WTC11 (cell line): ENCODE measurements at regions not wholly inside any gene's neighbourhood (a gene's known extent, or its start where the extent isn't known, plus 50 kb on each side); places are given as distances from the start of the nearest gene placed in this dataset.

Experiments used
- RORB ChIP-seq: fragments of 250-450 bp; sonication (Bioruptor Pico); IDR thresholded peaks from 2 replicates; pipeline ENCODE4 v1.9.0; 2021; ENCODE audit warnings: mild to moderate bottlenecking
- TCF7 ChIP-seq: sonication (generic); formaldehyde crosslinking; IDR thresholded peaks from 2 replicates; pipeline ENCODE4 v1.8.0; 2022; ENCODE audit warnings: mild to moderate bottlenecking, low read depth, missing genetic modification reagents, moderate library complexity
- TEAD4 ChIP-seq: sonication (generic); formaldehyde crosslinking; IDR thresholded peaks from 2 replicates; pipeline ENCODE4 v1.8.0; 2022; ENCODE audit warnings: mild to moderate bottlenecking, missing genetic modification reagents
- ZNF416 ChIP-seq: fragments of 250-450 bp; sonication (Bioruptor Pico); IDR thresholded peaks from 2 replicates; pipeline ENCODE4 v1.9.0; 2021; ENCODE audit warnings: mild to moderate bottlenecking, inconsistent platforms
- ZNF423 ChIP-seq: fragments of 250-450 bp; sonication (Bioruptor Pico); IDR thresholded peaks from 2 replicates; pipeline ENCODE4 v2.1.2; 2022; ENCODE audit warnings: mild to moderate bottlenecking, moderate library complexity
- TF ChIP-seq, protein P1 (sequence below): sonication (generic); formaldehyde crosslinking; IDR thresholded peaks from 2 replicates; pipeline ENCODE4 v1.8.1; 2023; ENCODE audit warnings: mild to moderate bottlenecking, missing genetic modification reagents
- TF ChIP-seq, protein P2 (sequence below): fragments of 200-600 bp; IDR thresholded peaks from 2 replicates; pipeline ENCODE4 v1.8.0; 2022; ENCODE audit warnings: antibody characterized with exemption
- TF ChIP-seq, protein P3 (sequence below): sonication (generic); formaldehyde crosslinking; IDR thresholded peaks from 2 replicates; pipeline ENCODE4 v1.8.0; 2023; ENCODE audit warnings: missing genetic modification reagents, mild to moderate bottlenecking, borderline replicate concordance
- TF ChIP-seq, protein P4 (sequence below): sonication (generic); formaldehyde crosslinking; IDR thresholded peaks from 2 replicates; pipeline ENCODE4 v1.8.1; 2023; ENCODE audit warnings: mild to moderate bottlenecking, missing genetic modification reagents
- TF ChIP-seq, protein P5 (sequence below): sonication (generic); formaldehyde crosslinking; IDR thresholded peaks from 2 replicates; pipeline ENCODE4 v1.8.0; 2022; ENCODE audit warnings: mild to moderate bottlenecking, missing genetic modification reagents
- TF ChIP-seq, protein P6 (sequence below): sonication (generic); formaldehyde crosslinking; IDR thresholded peaks from 2 replicates; pipeline ENCODE4 v1.8.1; 2023; ENCODE audit warnings: mild to moderate bottlenecking, missing genetic modification reagents, borderline replicate concordance
- TF ChIP-seq, protein P7 (sequence below): sonication (generic); formaldehyde crosslinking; conservative IDR thresholded peaks from 2 replicates; pipeline ENCODE4 v1.8.1; 2023; ENCODE audit warnings: mild to moderate bottlenecking, low read depth, missing genetic modification reagents, moderate library complexity
- TF ChIP-seq, protein P8 (sequence below): fragments of 250-450 bp; sonication (Bioruptor Pico); IDR thresholded peaks from 2 replicates; pipeline ENCODE4 v2.1.2; 2022; ENCODE audit warnings: mild to moderate bottlenecking, moderate library complexity

DNA sequence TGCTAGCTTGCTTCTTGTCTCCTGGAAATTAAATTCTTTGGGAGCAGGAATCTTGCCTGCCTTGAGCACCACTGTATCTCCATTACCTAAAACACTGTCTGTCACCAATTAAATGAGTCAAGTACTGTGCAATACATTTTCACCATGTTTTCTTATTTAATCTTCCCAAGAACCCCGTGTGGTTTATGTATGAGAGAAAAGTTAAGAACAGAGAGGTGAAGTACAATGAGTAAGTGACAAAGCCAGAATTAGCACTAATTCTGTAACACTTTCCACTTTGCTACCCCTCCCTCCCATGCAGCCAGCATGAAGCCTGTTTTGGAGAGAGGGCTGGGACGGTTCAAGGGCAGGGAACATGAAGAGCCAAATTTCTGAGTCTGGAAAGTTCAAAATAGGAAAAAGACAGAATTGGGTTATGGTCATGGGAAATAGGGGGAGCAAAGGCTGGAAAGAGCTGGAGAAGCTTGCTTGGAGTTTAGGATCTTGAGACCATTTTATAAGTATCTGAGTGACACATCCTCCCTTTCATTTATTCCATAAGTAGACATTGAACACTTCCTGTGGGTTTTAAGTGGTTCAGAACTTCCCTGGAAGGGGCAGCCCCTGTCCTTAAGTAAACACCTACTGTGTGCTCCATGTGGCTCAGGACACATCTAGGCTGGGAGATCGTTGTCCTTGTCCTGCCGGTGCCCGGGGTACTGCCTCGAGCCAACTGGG is 60.5 kb upstream of the CHST1 start:
- TF ChIP-seq, protein P1, sequence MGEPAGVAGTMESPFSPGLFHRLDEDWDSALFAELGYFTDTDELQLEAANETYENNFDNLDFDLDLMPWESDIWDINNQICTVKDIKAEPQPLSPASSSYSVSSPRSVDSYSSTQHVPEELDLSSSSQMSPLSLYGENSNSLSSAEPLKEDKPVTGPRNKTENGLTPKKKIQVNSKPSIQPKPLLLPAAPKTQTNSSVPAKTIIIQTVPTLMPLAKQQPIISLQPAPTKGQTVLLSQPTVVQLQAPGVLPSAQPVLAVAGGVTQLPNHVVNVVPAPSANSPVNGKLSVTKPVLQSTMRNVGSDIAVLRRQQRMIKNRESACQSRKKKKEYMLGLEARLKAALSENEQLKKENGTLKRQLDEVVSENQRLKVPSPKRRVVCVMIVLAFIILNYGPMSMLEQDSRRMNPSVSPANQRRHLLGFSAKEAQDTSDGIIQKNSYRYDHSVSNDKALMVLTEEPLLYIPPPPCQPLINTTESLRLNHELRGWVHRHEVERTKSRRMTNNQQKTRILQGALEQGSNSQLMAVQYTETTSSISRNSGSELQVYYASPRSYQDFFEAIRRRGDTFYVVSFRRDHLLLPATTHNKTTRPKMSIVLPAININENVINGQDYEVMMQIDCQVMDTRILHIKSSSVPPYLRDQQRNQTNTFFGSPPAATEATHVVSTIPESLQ, result no peak
- TF ChIP-seq TEAD4 (no peak), RORB (no peak), ZNF423 (CRISPR knock-in tag) (no peak), TCF7 (CRISPR knock-in tag) (no peak), ZNF416 (no peak)
- TF ChIP-seq, protein P2, sequence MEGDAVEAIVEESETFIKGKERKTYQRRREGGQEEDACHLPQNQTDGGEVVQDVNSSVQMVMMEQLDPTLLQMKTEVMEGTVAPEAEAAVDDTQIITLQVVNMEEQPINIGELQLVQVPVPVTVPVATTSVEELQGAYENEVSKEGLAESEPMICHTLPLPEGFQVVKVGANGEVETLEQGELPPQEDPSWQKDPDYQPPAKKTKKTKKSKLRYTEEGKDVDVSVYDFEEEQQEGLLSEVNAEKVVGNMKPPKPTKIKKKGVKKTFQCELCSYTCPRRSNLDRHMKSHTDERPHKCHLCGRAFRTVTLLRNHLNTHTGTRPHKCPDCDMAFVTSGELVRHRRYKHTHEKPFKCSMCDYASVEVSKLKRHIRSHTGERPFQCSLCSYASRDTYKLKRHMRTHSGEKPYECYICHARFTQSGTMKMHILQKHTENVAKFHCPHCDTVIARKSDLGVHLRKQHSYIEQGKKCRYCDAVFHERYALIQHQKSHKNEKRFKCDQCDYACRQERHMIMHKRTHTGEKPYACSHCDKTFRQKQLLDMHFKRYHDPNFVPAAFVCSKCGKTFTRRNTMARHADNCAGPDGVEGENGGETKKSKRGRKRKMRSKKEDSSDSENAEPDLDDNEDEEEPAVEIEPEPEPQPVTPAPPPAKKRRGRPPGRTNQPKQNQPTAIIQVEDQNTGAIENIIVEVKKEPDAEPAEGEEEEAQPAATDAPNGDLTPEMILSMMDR, result no peak
- TF ChIP-seq, protein P3, sequence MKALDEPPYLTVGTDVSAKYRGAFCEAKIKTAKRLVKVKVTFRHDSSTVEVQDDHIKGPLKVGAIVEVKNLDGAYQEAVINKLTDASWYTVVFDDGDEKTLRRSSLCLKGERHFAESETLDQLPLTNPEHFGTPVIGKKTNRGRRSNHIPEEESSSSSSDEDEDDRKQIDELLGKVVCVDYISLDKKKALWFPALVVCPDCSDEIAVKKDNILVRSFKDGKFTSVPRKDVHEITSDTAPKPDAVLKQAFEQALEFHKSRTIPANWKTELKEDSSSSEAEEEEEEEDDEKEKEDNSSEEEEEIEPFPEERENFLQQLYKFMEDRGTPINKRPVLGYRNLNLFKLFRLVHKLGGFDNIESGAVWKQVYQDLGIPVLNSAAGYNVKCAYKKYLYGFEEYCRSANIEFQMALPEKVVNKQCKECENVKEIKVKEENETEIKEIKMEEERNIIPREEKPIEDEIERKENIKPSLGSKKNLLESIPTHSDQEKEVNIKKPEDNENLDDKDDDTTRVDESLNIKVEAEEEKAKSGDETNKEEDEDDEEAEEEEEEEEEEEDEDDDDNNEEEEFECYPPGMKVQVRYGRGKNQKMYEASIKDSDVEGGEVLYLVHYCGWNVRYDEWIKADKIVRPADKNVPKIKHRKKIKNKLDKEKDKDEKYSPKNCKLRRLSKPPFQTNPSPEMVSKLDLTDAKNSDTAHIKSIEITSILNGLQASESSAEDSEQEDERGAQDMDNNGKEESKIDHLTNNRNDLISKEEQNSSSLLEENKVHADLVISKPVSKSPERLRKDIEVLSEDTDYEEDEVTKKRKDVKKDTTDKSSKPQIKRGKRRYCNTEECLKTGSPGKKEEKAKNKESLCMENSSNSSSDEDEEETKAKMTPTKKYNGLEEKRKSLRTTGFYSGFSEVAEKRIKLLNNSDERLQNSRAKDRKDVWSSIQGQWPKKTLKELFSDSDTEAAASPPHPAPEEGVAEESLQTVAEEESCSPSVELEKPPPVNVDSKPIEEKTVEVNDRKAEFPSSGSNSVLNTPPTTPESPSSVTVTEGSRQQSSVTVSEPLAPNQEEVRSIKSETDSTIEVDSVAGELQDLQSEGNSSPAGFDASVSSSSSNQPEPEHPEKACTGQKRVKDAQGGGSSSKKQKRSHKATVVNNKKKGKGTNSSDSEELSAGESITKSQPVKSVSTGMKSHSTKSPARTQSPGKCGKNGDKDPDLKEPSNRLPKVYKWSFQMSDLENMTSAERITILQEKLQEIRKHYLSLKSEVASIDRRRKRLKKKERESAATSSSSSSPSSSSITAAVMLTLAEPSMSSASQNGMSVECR (CRISPR knock-in tag), result no peak
- TF ChIP-seq, protein P4, sequence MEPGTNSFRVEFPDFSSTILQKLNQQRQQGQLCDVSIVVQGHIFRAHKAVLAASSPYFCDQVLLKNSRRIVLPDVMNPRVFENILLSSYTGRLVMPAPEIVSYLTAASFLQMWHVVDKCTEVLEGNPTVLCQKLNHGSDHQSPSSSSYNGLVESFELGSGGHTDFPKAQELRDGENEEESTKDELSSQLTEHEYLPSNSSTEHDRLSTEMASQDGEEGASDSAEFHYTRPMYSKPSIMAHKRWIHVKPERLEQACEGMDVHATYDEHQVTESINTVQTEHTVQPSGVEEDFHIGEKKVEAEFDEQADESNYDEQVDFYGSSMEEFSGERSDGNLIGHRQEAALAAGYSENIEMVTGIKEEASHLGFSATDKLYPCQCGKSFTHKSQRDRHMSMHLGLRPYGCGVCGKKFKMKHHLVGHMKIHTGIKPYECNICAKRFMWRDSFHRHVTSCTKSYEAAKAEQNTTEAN (CRISPR knock-in tag), result no peak
- TF ChIP-seq, protein P5, sequence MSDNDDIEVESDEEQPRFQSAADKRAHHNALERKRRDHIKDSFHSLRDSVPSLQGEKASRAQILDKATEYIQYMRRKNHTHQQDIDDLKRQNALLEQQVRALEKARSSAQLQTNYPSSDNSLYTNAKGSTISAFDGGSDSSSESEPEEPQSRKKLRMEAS (CRISPR knock-in tag), result no peak
- TF ChIP-seq, protein P6, sequence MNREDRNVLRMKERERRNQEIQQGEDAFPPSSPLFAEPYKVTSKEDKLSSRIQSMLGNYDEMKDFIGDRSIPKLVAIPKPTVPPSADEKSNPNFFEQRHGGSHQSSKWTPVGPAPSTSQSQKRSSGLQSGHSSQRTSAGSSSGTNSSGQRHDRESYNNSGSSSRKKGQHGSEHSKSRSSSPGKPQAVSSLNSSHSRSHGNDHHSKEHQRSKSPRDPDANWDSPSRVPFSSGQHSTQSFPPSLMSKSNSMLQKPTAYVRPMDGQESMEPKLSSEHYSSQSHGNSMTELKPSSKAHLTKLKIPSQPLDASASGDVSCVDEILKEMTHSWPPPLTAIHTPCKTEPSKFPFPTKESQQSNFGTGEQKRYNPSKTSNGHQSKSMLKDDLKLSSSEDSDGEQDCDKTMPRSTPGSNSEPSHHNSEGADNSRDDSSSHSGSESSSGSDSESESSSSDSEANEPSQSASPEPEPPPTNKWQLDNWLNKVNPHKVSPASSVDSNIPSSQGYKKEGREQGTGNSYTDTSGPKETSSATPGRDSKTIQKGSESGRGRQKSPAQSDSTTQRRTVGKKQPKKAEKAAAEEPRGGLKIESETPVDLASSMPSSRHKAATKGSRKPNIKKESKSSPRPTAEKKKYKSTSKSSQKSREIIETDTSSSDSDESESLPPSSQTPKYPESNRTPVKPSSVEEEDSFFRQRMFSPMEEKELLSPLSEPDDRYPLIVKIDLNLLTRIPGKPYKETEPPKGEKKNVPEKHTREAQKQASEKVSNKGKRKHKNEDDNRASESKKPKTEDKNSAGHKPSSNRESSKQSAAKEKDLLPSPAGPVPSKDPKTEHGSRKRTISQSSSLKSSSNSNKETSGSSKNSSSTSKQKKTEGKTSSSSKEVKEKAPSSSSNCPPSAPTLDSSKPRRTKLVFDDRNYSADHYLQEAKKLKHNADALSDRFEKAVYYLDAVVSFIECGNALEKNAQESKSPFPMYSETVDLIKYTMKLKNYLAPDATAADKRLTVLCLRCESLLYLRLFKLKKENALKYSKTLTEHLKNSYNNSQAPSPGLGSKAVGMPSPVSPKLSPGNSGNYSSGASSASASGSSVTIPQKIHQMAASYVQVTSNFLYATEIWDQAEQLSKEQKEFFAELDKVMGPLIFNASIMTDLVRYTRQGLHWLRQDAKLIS (CRISPR knock-in tag), result no peak
- TF ChIP-seq, protein P7, sequence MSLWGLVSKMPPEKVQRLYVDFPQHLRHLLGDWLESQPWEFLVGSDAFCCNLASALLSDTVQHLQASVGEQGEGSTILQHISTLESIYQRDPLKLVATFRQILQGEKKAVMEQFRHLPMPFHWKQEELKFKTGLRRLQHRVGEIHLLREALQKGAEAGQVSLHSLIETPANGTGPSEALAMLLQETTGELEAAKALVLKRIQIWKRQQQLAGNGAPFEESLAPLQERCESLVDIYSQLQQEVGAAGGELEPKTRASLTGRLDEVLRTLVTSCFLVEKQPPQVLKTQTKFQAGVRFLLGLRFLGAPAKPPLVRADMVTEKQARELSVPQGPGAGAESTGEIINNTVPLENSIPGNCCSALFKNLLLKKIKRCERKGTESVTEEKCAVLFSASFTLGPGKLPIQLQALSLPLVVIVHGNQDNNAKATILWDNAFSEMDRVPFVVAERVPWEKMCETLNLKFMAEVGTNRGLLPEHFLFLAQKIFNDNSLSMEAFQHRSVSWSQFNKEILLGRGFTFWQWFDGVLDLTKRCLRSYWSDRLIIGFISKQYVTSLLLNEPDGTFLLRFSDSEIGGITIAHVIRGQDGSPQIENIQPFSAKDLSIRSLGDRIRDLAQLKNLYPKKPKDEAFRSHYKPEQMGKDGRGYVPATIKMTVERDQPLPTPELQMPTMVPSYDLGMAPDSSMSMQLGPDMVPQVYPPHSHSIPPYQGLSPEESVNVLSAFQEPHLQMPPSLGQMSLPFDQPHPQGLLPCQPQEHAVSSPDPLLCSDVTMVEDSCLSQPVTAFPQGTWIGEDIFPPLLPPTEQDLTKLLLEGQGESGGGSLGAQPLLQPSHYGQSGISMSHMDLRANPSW, result no peak
- TF ChIP-seq, protein P8, sequence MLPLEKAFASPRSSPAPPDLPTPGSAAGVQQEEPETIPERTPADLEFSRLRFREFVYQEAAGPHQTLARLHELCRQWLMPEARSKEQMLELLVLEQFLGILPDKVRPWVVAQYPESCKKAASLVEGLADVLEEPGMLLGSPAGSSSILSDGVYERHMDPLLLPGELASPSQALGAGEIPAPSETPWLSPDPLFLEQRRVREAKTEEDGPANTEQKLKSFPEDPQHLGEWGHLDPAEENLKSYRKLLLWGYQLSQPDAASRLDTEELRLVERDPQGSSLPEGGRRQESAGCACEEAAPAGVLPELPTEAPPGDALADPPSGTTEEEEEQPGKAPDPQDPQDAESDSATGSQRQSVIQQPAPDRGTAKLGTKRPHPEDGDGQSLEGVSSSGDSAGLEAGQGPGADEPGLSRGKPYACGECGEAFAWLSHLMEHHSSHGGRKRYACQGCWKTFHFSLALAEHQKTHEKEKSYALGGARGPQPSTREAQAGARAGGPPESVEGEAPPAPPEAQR (CRISPR knock-in tag), result no peak
